Lower lobe of right lung (tissue), 2 donors: ENCODE measurements at regions not wholly inside any gene's neighbourhood (a gene's known extent, or its start where the extent isn't known, plus 50 kb on each side); places are given as distances from the start of the nearest gene placed in this dataset.

Experiments used
- ATAC-seq, 2 donors: fragments of 200-7000 bp; cut with Tn5 transposase; one replicate each; pipeline ENCODE4 v1.9.1; 2020 to 2022; ENCODE audit warnings: mild to moderate bottlenecking in 2 of 2, moderate library complexity in 2 of 2
- DNase-seq: peaks from one replicate; pipeline ENCODE4 v3.0.0-alpha.2; 2020
- H3K27ac ChIP-seq: fragments of 200-600 bp; one replicate; pipeline ENCODE4 v1.8.0; 2022
- H3K27me3 ChIP-seq: fragments of 200-600 bp; one replicate; pipeline ENCODE4 v1.8.0; 2022; ENCODE audit warnings: low read depth
- H3K36me3 ChIP-seq: fragments of 200-600 bp; one replicate; pipeline ENCODE4 v1.8.0; 2022; ENCODE audit warnings: mild to moderate bottlenecking
- H3K4me1 ChIP-seq: fragments of 200-600 bp; one replicate; pipeline ENCODE4 v1.8.0; 2022
- H3K4me3 ChIP-seq: fragments of 200-600 bp; one replicate; pipeline ENCODE4 v1.8.0; 2022; ENCODE audit warnings: mild to moderate bottlenecking
- H3K9me3 ChIP-seq: fragments of 200-600 bp; one replicate; pipeline ENCODE4 v1.8.0; 2022
- intact Hi-C: fragments of 100-400 bp; cut with DNase I; formaldehyde crosslinking; loops from one replicate; pipeline ENCODE4 v1.11.0; 2022
- TF ChIP-seq, protein P1 (sequence below): fragments of 200-600 bp; IDR thresholded peaks from one replicate; pipeline ENCODE4 v1.8.0; 2022; ENCODE audit warnings: antibody characterized with exemption, mild to moderate bottlenecking
- donor health status: DM: no; HTN: yes; CAD: no; lungs with severe emphysema.

DNA sequence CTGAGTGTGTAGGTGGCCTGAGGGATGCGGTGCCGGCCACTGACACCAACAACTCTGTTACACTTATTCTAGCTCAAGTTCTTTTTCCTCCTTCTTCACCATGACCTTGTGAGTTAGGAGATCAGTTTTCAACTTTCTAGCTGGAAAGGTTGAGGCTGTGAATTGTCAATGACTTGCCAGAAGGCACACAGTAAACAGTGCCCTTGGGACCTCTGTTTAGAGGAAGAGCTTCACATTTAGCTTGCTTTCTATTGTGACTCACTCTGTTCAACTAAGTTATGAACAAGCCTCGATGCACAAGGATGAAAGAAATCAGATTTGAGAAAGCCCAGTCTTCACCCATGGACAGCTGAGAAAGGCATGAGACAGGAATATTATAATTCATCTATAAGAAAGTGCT, 455.6 kb downstream of the MAFB start:
- no peak for ATAC-seq

DNA sequence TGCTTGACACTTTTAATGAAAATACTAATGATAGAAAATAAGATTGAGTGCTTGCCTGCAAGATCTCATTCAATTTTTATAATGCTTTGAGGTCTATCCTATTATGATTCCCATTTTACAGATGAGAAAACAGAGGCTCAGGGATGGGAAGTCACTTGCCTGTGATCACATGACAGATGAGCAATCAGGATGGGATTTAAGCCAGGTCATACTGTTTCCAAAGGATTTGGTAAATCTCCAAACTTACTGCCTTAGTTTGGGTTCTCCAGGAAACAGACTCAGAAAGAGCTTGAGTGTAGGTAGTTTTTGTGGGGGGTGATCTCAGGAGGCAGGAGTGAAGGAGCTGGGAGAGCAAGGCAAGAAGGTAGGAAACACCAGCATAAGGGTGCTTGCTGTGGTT, 456.3 kb downstream of the MAFB start:
- H3K36me3 ChIP-seq, result no peaks in the 10 kb centered on the region
- ATAC-seq (no peak), DNase-seq (no peak)
- TF ChIP-seq, protein P1, sequence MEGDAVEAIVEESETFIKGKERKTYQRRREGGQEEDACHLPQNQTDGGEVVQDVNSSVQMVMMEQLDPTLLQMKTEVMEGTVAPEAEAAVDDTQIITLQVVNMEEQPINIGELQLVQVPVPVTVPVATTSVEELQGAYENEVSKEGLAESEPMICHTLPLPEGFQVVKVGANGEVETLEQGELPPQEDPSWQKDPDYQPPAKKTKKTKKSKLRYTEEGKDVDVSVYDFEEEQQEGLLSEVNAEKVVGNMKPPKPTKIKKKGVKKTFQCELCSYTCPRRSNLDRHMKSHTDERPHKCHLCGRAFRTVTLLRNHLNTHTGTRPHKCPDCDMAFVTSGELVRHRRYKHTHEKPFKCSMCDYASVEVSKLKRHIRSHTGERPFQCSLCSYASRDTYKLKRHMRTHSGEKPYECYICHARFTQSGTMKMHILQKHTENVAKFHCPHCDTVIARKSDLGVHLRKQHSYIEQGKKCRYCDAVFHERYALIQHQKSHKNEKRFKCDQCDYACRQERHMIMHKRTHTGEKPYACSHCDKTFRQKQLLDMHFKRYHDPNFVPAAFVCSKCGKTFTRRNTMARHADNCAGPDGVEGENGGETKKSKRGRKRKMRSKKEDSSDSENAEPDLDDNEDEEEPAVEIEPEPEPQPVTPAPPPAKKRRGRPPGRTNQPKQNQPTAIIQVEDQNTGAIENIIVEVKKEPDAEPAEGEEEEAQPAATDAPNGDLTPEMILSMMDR, result no peak
- intact Hi-C loops, result no loop called here
- no peak overlapping the region for H3K4me3 ChIP-seq
- no peak overlapping the region for H3K27ac ChIP-seq
- no peaks in the 10 kb centered on the region for H3K27me3 ChIP-seq
- H3K4me1 ChIP-seq, result no peaks in the 10 kb centered on the region
- H3K9me3 ChIP-seq, result no peaks in the 10 kb centered on the region

More for the DNA sequence above, 455.6 kb downstream of the MAFB start:
- Histone ChIP-seq H3K4me1 (no peaks in the 10 kb centered on the region), H3K4me3 (no peak overlapping the region), H3K27me3 (no peaks in the 10 kb centered on the region), H3K27ac (no peak overlapping the region), H3K36me3 (no peaks in the 10 kb centered on the region), H3K9me3 (no peaks in the 10 kb centered on the region)
- TF ChIP-seq, protein P1, result no peak
- DNase-seq, result no peak
- intact Hi-C loops, result no loop called here

DNA sequence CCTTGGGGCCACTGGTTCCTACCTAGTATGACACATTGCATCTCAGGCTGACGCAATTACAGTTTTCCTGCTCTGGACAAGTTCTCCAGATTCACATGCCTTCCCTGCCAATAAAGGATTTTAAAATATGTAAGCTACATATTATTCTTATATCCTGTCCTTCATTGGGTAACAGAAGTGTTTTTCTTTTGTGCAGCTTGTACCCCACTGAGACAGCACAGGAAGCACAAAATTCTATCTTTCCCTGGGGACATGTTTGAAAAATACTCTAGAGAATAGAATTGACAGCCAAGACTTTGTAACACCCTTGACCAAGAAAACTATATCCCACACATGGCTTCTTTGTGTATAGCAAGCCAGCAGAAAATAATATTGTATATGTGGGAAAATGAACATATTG, 456.8 kb downstream of the MAFB start:
- Histone ChIP-seq H3K27me3 (no peaks in the 10 kb centered on the region), H3K36me3 (no peaks in the 10 kb centered on the region), H3K4me3 (no peak overlapping the region), H3K4me1 (no peaks in the 10 kb centered on the region), H3K27ac (no peak overlapping the region), H3K9me3 (no peaks in the 10 kb centered on the region)
- TF ChIP-seq, protein P1, result no peak
- DNase-seq (no peak), ATAC-seq (no peak)
- intact Hi-C loops, result no loop called here

DNA sequence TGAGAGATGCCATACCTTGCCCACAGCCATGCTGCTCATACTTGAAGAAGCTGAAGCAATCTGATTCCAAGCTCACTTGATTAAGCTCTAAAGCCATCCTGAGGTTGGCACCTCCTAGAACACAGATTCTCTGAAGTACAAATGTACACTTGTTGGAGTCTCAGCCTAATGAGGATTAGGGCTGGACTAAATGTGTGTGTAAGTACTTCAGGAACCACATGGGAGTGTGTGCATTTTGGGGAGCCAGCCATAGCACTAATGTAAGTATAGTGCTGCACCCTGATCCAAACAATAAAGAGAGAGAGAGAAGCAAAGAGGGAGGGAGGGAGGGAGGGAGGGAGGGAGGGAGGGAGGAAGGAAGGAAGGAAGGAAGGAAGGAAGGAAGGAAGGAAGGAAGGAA, 458.6 kb downstream of the MAFB start:
- Histone ChIP-seq H3K4me3 (no peak overlapping the region), H3K4me1 (no peaks in the 10 kb centered on the region), H3K27ac (no peak overlapping the region), H3K27me3 (no peaks in the 10 kb centered on the region), H3K36me3 (no peaks in the 10 kb centered on the region), H3K9me3 (no peaks in the 10 kb centered on the region)
- TF ChIP-seq, protein P1, result no peak
- no peak for ATAC-seq
- DNase-seq, result no peak
- intact Hi-C loops, result no loop called here

DNA sequence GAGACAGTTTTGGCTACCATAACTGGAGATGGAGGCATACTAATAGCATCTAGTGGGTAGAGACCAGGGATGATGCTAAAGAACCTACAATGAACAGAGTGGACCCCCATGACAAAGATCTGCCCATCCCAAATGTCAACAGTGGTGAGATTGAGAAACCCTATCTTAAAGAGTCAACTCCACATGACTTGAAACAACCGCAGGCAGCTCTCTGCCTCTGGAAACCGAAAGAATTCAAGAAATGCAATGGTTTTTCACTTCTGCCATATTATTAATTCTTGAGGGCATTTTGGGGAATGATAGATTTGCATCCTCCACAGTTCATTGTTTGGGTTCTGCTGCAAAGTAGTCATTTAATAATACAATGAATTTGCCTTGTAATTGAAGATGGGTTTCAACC, 463.4 kb downstream of the MAFB start:
- no peak for DNase-seq
- TF ChIP-seq, protein P1, result no peak
- H3K27ac ChIP-seq, result no peak overlapping the region
- no peaks in the 10 kb centered on the region for H3K36me3 ChIP-seq
- H3K4me1 ChIP-seq, result no peaks in the 10 kb centered on the region
- no peaks in the 10 kb centered on the region for H3K9me3 ChIP-seq
- H3K4me3 ChIP-seq, result no peak overlapping the region
- ATAC-seq, result no peak
- H3K27me3 ChIP-seq, result no peaks in the 10 kb centered on the region
- intact Hi-C loops, result no loop called here

DNA sequence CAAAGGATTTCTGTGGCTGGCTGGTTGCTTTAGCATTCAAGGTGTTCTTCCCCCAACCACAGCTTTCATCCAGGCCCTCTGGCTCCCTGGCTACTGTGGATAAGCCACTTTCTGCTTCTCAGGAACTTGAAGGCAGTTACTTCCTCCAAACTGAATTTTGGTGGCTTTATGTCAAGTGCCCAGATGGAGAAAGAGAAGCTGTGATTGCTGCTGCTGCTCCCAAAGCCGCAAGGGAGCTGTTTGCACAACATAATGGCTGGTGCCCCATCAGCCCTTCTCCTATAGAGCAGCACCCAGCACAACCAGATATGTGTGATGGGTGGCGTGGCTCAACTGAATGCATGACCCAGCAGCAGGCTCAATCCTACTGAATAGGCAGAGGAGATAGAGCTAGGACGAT, 465.2 kb downstream of the MAFB start:
- Histone ChIP-seq H3K27ac (no peak overlapping the region), H3K27me3 (no peaks in the 10 kb centered on the region), H3K4me3 (no peak overlapping the region), H3K36me3 (no peaks in the 10 kb centered on the region), H3K4me1 (no peaks in the 10 kb centered on the region), H3K9me3 (no peaks in the 10 kb centered on the region)
- DNase-seq, result no peak
- intact Hi-C loops, result no loop called here
- no peak for ATAC-seq
- TF ChIP-seq, protein P1, result no peak
